Activated B cell treated with CpG ODN at 0.5 μM for 24 hours (primary cell): ENCODE measurements at regions not wholly inside any gene's neighbourhood (a gene's known extent, or its start where the extent isn't known, plus 50 kb on each side); places are given as distances from the start of the nearest gene placed in this dataset.

ENCODE experiments used
- ATAC-seq: fragments of 200-7000 bp; cut with Tn5 transposase; one replicate; pipeline ENCODE4 v1.10.0; 2021; ENCODE audit warnings: low read depth, mild to moderate bottlenecking, moderate library complexity
- CTCF ChIA-PET: fragments of 350-600 bp; sonication (Branson Sonifier 250); formaldehyde crosslinking; loops from one replicate; lab custom pipeline; 2021; ENCODE audit warnings: antibody characterized with exemption; lab: Charles Lee
- POLR2A ChIA-PET: fragments of 350-600 bp; sonication (Branson Sonifier 250); formaldehyde crosslinking; loops from one replicate; lab custom pipeline; 2021; ENCODE audit warnings: antibody characterized with exemption; lab: Charles Lee
- DNase-seq: peaks from one replicate; pipeline ENCODE4 v3.0.0; 2022
- H3K27ac Mint-ChIP-seq: one replicate; pipeline ENCODE4 v1.8.0; 2020; ENCODE audit warnings: mixed read lengths
- H3K27me3 Mint-ChIP-seq: one replicate; pipeline ENCODE4 v1.8.0; 2021; ENCODE audit warnings: mixed read lengths
- H3K36me3 Mint-ChIP-seq: one replicate; pipeline ENCODE4 v1.8.0; 2021; ENCODE audit warnings: low read depth, mixed read lengths
- H3K4me1 Mint-ChIP-seq: one replicate; pipeline ENCODE4 v1.8.0; 2021; ENCODE audit warnings: mixed read lengths
- H3K4me3 Mint-ChIP-seq: one replicate; pipeline ENCODE4 v1.8.0; 2020; ENCODE audit warnings: mild to moderate bottlenecking, mixed read lengths
- H3K9me3 Mint-ChIP-seq: one replicate; pipeline ENCODE4 v1.8.0; 2020; ENCODE audit warnings: mixed read lengths
- CTCF ChIP-seq: fragments of 200-600 bp; IDR thresholded peaks from one replicate; pipeline ENCODE4 v1.8.0; 2022; ENCODE audit warnings: antibody characterized with exemption, mild to moderate bottlenecking
- intact Hi-C: fragments of 100-400 bp; cut with micrococcal nuclease; formaldehyde crosslinking; loops from one replicate; pipeline ENCODE4 v1.15.1; 2024

GRCh38 chr12:20030826-20031225, 337.5 kb upstream of the PDE3A start:
- Mint-ChIP-seq H3K36me3 (no peaks in the 10 kb centered on the region), H3K27me3 (no peaks in the 10 kb centered on the region), H3K4me3 (no peak overlapping the region), H3K4me1 (no peaks in the 10 kb centered on the region), H3K9me3 (peaks cover 3% of the 10 kb centered on the region), H3K27ac (no peak overlapping the region)
- DNase-seq (no peak), ATAC-seq (no peak)
- intact Hi-C loops, result no loop called here
- POLR2A ChIA-PET, result no interaction called here
- no peak for TF ChIP-seq CTCF
- CTCF ChIA-PET, result no interaction called here

GRCh38 chr12:20039562-20039961, 328.8 kb upstream of the PDE3A start:
- H3K27ac Mint-ChIP-seq, result no peak overlapping the region
- H3K4me1 Mint-ChIP-seq, result no peaks in the 10 kb centered on the region
- peaks cover 2% of the 10 kb centered on the region for H3K9me3 Mint-ChIP-seq
- CTCF ChIA-PET, result no interaction called here
- H3K36me3 Mint-ChIP-seq, result no peaks in the 10 kb centered on the region
- intact Hi-C loops, result no loop called here
- ATAC-seq (no peak), DNase-seq (no peak)
- H3K4me3 Mint-ChIP-seq, result no peak overlapping the region
- TF ChIP-seq CTCF, result no peak
- no peaks in the 10 kb centered on the region for H3K27me3 Mint-ChIP-seq
- POLR2A ChIA-PET, result no interaction called here

DNA sequence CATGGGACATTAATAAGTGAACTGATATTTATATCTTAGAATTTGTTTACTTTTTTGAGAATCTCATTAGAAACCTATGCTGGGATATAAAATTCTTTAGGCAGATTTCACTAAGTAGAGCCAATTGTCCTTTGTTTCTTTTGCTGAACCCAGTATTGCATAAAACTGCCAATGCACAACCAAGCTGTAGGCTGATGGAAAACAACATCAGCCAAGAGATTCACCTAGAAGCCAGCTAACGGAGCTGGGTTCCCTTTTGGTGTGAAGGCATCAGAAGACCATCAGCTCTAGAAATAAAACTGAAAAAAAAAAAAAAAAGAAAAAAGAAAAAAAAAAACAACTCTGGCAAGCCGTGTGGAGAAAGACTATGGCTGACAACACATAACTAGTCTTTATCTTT, 328.2 kb upstream of the PDE3A start:
- DNase-seq (no peak), ATAC-seq (no peak)
- POLR2A ChIA-PET, result no interaction called here
- Mint-ChIP-seq H3K4me3 (no peak overlapping the region), H3K27ac (no peak overlapping the region), H3K4me1 (no peaks in the 10 kb centered on the region), H3K27me3 (no peaks in the 10 kb centered on the region), H3K9me3 (peaks cover 2% of the 10 kb centered on the region), H3K36me3 (no peaks in the 10 kb centered on the region)
- intact Hi-C loops, result no loop called here
- CTCF ChIA-PET, result no interaction called here
- TF ChIP-seq CTCF, result no peak

DNA sequence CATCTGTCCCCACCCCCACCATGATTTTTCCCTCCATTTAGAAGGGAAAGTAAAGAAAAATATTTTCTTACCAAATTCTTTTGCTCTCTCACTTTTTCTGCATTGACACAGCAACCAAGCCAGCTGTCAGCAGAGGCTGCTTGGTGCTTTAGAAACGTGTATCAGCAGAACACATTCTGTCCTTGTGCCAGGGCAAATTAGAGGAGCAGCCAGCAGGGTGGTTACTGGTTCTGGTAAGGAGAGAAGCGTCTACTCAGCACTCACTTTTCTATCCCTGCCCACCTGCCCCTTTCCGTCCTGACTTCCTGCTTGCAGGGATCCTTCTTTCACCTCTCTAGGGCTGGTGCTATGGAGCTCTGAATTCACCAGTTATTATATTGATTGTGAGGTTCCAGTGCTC, 327.5 kb upstream of the PDE3A start:
- Mint-ChIP-seq H3K36me3 (no peaks in the 10 kb centered on the region), H3K27me3 (no peaks in the 10 kb centered on the region), H3K9me3 (peaks cover 2% of the 10 kb centered on the region), H3K27ac (no peak overlapping the region), H3K4me1 (no peaks in the 10 kb centered on the region), H3K4me3 (no peak overlapping the region)
- DNase-seq (no peak), ATAC-seq (no peak)
- ChIA-PET CTCF (no interaction called here), POLR2A (no interaction called here)
- intact Hi-C loops, result no loop called here
- TF ChIP-seq CTCF, result no peak

DNA sequence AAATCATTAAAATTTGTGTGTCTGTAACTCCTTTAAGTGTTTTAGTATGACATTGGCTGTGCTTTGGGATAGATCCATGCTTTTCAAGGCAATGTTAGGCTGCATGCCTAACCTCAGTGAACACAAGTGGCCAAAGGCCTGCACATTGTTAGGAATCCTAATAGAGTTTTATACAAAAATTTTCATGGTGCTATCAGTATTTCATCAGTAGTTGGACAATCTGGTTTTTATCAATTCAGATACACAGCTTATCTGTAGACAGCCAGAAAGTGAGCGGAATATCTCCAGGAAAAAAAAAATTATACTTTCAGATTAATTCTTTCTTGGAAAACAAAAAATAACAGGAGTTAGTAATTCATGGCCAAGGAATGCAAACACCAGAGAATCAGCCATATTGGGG, 324.0 kb upstream of the PDE3A start:
- no peak for TF ChIP-seq CTCF
- intact Hi-C loops, result no loop called here
- H3K9me3 Mint-ChIP-seq, result peaks cover 4% of the 10 kb centered on the region
- H3K27ac Mint-ChIP-seq, result no peak overlapping the region
- no peaks in the 10 kb centered on the region for H3K36me3 Mint-ChIP-seq
- no peaks in the 10 kb centered on the region for H3K4me1 Mint-ChIP-seq
- ChIA-PET POLR2A (no interaction called here), CTCF (no interaction called here)
- DNase-seq (no peak), ATAC-seq (no peak)
- H3K4me3 Mint-ChIP-seq, result no peak overlapping the region
- H3K27me3 Mint-ChIP-seq, result no peaks in the 10 kb centered on the region
